ENCODE measurements at regions not wholly inside any gene's neighbourhood (a gene's known extent, or its start where the extent isn't known, plus 50 kb on each side); places are given as distances from the start of the nearest gene placed in this dataset.

- Histone ChIP-seq H3K27me3 (no peaks in the 10 kb centered on the region), H3K27ac (peak overlapping the region; percentile 67), H3K4me1 (peaks cover 19% of the 10 kb centered on the region), H3K9me3 (no peaks in the 10 kb centered on the region), H3K4me3 (no peak overlapping the region), H3K36me3 (no peaks in the 10 kb centered on the region)
- DNase-seq (ENCODE audit: low spot score in 2 of 2) = no peak
- no peak for TF ChIP-seq POLR2AphosphoS5 (IDR thresholded peaks at IDR 0.05)
- TF ChIP-seq CTCF (IDR thresholded peaks at IDR 0.05) = no peak
- TF ChIP-seq POLR2A (IDR thresholded peaks at IDR 0.05) = no peak
- TF ChIP-seq EP300 (IDR thresholded peaks at IDR 0.05) = no peak
- 70% methylated on average over 3 of the region's 3 CpGs for WGBS
Measured at GRCh38 chr6:121522771-121523386, 87.4 kb downstream of the GJA1 start.

- Histone ChIP-seq H3K4me1 (peaks cover 19% of the 10 kb centered on the region), H3K27me3 (no peaks in the 10 kb centered on the region), H3K36me3 (no peaks in the 10 kb centered on the region), H3K27ac (no peak overlapping the region), H3K4me3 (no peak overlapping the region), H3K9me3 (no peaks in the 10 kb centered on the region)
- 92% methylated on average over 7 of the region's 7 CpGs for WGBS
- DNase-seq (ENCODE audit: low spot score in 2 of 2) = no peak
- no peak for TF ChIP-seq POLR2AphosphoS5 (IDR thresholded peaks at IDR 0.05)
- no peak for TF ChIP-seq POLR2A (IDR thresholded peaks at IDR 0.05)
- no peak for TF ChIP-seq EP300 (IDR thresholded peaks at IDR 0.05)
- no peak for TF ChIP-seq CTCF (IDR thresholded peaks at IDR 0.05)
Measured at GRCh38 chr6:121523628-121524027, 88.2 kb downstream of the GJA1 start.

GRCh38 chr6:121526282-121526681, 90.8 kb downstream of the GJA1 start:
- Histone ChIP-seq H3K27me3 (no peaks in the 10 kb centered on the region), H3K27ac (no peak overlapping the region), H3K9me3 (no peaks in the 10 kb centered on the region), H3K4me1 (peaks cover 21% of the 10 kb centered on the region), H3K4me3 (no peak overlapping the region), H3K36me3 (no peaks in the 10 kb centered on the region)
- WGBS = 92% methylated on average over 1 of the region's 1 CpG
- no peak for TF ChIP-seq POLR2AphosphoS5 (IDR thresholded peaks at IDR 0.05)
- TF ChIP-seq CTCF (IDR thresholded peaks at IDR 0.05) = no peak
- TF ChIP-seq EP300 (IDR thresholded peaks at IDR 0.05) = no peak
- no peak for TF ChIP-seq POLR2A (IDR thresholded peaks at IDR 0.05)
- no peak for DNase-seq (ENCODE audit: low spot score in 2 of 2)

GRCh38 chr6:121531658-121532169, 96.3 kb downstream of the GJA1 start:
- peak overlapping the region; percentile 67 for H3K27ac ChIP-seq
- no peaks in the 10 kb centered on the region for H3K27me3 ChIP-seq
- H3K36me3 ChIP-seq = no peaks in the 10 kb centered on the region
- TF ChIP-seq CTCF (IDR thresholded peaks at IDR 0.05) = no peak
- TF ChIP-seq EP300 (IDR thresholded peaks at IDR 0.05) = no peak
- no peak for TF ChIP-seq POLR2AphosphoS5 (IDR thresholded peaks at IDR 0.05)
- no peak for TF ChIP-seq POLR2A (IDR thresholded peaks at IDR 0.05)
- H3K4me3 ChIP-seq = no peak overlapping the region
- peaks cover 7% of the 10 kb centered on the region for H3K4me1 ChIP-seq
- DNase-seq (ENCODE audit: low spot score in 2 of 2) = no peak
- H3K9me3 ChIP-seq = no peaks in the 10 kb centered on the region
- 33% methylated on average over 4 of the region's 4 CpGs for WGBS

GRCh38 chr6:121533321-121533841, 97.9 kb downstream of the GJA1 start:
- Histone ChIP-seq H3K9me3 (no peaks in the 10 kb centered on the region), H3K4me3 (no peak overlapping the region), H3K27ac (peak overlapping the region; percentile 67), H3K4me1 (peaks cover 7% of the 10 kb centered on the region), H3K36me3 (no peaks in the 10 kb centered on the region), H3K27me3 (no peaks in the 10 kb centered on the region)
- no peak for DNase-seq (ENCODE audit: low spot score in 2 of 2)
- TF ChIP-seq CTCF (IDR thresholded peaks at IDR 0.05) (no peak), POLR2AphosphoS5 (IDR thresholded peaks at IDR 0.05) (no peak), EP300 (IDR thresholded peaks at IDR 0.05) (no peak), POLR2A (IDR thresholded peaks at IDR 0.05) (no peak)
- 58% methylated on average over 3 of the region's 3 CpGs for WGBS

Data from suprapubic skin (tissue), 4 donors.